ENCODE measurements at regions not wholly inside any gene's neighbourhood (a gene's known extent, or its start where the extent isn't known, plus 50 kb on each side); places are given as distances from the start of the nearest gene placed in this dataset.
"Not testable (repeated sequence)": the region's sequence is repeated elsewhere in the genome, so short reads cannot be mapped to it uniquely, and the experiment has no call there.

GRCh38 chr16:50448981-50449380 lies 80.2 kb upstream of the BRD7 start:
- no peak for DNase-seq

DNA sequence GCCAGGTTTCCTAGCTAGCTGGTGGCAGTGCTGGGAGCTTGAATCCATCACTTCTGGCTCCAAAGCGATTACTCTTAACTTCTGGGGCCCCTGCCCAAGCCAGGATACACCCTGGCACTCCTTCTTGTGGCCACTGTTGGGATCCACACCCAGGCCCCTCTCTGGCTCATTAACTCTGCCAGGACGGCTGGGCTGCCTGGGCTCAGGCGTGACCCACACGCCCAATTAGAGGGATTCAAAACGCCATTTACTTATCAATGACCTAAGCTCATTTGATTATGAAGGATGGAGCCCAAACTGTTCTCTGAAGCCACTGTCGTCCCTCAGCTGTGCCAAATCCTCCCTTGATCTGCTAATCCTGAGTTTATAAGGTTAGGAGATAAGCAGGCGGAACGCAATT lies 79.7 kb upstream of the BRD7 start:
- DNase-seq, result no peak

DNA sequence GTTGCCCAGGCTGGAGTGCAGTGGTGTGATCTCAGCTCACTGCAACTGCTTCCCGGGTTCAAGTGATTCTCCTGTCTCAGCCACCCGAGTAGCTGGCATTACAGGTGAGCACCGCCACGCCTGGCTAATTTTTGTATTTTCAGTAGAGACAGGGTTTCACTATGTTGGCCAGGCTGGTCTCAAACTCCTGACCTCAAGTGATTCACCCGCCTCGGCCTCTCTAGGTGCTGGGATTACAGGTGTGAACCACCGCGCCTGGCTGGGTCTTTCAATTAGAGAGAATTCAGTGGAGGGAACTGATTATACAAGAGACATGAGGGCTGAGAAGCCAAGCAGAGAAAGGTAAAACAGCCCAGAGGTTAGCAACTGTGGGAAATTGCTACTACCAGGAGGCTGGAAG lies 78.6 kb upstream of the BRD7 start:
- DNase-seq, result not testable (repeated sequence)

DNA sequence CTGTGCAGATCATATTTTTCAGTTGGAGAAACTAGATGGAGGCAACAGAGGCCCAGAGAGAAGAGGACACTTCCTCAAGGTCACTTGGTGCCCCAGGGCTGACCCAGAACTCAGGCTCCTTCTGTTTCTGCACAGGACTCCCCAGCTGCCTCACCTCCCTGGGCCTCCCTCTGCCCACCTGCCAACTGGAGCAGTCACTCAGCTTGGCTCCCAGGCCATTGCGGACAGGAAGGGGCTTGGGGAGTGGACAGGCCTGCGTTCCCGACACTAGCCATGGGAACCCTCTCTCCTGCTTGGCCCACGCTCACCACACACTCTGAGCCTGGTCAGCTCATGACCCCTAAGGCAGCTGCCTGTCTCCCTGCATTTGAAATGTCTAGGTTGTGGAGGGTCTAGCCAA lies 78.1 kb upstream of the BRD7 start:
- DNase-seq, result no peak

DNA sequence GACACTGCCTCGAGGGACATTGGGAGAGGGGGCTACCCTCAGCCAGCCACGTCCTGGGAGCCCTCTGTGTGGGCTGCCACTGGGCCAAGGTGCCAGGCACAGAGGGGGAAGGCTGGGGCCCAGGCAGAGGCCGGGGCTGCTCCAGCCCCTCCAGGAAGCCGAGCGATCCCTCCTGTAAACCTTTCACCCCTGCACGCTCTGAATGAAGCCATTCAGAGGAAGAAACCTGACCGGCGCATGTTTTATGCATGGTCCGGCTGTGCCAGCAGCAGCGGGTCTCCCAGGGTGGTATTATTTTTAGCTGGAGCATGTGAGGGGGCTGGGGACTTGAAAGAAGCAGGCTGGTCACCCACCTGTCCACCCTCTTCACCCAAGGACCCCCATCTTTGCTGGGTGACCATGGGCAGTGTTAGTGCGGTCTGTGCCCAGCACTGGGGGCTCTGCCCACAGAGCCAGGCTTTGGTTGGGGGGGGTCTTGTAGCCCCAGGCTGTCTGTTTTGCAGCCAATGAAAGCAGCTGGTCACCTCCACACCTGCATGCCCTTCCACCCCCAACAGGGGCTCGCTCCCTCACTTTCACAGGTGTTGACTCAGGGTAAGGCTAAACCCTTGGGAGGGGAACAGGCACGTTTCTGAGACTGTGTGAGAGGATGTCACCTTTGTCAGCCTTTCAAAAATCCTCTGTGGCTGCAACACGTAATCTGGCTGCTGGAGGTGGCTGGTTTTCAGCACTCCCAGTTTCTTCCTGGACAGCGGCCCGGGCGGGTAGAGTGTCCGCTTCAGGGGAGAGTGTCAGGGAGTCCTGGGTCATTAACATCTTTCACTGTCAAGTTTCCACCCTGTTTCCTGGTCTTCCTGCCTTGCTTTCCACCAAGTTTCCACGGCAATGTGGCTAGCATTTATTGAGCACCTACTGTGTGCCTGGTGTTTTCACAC lies 77.1 kb upstream of the BRD7 start:
- DNase-seq, result no peak

DNA sequence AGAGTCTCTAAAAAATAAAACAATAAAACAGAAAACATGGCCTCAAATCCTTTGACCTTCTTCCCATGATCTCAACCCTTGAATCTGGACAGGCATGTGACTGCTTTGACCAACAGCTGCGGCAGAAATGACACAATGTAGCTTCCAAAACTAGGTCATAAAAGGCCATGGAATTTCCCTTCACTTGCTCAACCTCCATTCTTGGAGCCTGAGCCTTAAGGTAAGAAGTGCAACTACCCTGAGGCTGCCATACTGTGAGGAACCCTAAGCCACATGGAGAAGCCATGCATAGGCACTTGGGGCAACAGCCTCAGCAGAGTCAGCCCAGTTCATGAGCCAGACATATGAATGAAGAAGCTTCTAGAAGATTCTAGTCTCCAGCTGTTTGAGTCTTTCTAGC lies 75.7 kb upstream of the BRD7 start:
- DNase-seq, result no peak

DNA sequence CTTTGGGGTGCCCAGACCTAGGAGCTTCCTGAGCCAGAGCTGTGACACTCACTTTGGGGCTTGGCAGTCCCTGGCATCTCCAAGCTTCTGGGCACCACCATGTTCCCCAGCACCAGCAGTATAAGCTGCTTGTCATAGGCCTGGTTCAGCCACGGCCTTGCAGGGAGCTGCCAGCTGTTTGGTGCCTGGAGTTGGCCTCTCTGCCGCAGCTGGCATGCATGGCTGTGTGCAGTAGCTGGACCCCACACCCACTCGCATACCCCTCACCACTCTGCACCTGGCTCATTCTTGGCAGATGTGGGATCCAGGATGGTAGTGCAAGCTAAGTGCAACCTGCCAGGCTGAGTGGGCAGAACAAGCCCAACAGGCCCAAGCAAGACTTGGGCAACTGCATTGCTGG lies 73.4 kb upstream of the BRD7 start:
- no peak for DNase-seq

DNA sequence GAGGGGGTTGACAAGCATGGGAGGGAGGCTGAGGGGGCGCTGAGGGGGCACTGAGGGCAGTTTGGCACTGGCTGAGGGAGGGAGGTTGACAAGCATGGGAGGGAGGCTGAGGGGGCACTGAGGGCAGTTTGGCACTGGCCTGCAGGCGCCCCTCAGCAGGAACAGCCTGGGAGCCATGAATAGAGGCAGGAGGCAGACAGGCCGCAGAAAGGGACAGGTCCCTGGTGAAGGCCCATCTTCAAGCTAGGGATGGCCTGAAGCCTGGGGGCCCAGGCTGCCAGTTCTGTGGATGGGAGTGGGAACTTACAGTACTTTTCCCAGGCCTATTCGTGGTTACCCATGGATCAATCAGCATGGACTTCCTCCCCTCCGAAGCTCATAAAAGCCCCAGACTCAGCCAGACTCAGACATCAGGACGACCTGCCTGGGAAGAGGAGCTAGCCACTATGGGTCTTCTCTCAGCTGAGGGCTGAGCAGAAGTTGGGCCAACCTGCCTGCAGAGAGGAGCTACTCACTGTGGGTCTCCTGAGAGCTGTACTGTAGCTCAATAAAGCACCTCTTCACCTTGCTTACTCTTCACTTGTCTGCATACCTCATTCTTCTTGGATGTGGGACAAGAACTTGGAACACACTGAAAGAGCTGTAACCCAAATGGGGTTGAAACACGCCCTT lies 72.8 kb upstream of the BRD7 start:
- DNase-seq, result no peak

- no peak for DNase-seq
These were observed 72.2 kb upstream of the BRD7 start for GRCh38 chr16:50440991-50441390.

- no peak for DNase-seq
These were observed 71.7 kb upstream of the BRD7 start for GRCh38 chr16:50440531-50440930.

DNA sequence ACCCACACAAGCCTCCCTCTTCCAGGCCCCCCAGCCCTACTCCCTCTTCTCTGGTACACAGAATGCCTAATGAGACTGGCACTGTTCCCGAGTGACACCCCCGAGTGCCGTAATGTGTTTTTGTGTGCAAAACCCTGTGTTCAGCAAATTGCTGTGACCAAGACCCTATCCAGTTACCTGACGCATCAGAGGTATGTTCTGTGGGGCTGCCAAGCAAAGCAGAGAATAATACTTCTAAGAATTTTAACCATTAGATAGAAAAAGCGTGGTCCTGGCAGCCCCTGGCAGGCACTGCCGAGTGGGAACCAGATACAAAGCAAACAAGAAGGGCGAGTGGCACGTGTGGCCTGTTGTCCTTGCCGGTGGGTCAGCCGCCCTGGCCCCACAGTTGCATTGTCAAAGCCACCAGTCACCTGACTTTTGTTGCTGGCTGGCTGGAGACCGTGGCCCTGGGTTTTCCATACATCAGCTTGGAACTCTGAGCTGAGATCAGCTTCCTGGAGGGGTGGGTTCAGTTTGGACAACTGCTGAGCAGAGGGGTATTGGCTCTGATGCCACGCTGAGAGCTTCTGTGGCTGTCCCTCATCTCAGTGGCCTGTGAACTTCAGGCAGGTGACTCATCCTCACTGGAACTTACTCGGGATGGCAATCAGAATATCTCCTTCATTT lies 69.1 kb upstream of the BRD7 start:
- DNase-seq, result no peak

DNA sequence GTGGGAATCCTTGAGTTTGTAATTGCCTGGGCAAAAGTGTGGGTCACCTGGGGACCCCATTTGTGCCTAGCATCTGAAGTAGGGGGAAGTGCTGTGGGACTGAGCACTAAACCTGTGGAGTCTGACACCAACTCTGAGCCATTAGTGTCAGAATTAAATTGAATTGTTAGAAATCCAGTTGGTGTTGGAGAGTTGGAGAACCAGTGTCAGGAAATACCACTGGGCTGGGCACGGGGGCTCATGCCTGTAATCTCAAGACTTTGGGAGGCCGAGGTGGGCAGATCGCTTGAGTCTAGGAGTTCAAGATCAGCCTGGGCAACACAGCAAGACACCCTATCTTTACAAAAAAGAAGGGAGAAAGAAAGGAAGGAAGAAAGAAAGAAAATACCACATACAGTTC lies 67.5 kb upstream of the BRD7 start:
- DNase-seq, result no peak

GRCh38 chr16:50434872-50435478 lies 66.2 kb upstream of the BRD7 start:
- no peak for DNase-seq

GRCh38 chr16:50430076-50430475 lies 61.3 kb upstream of the BRD7 start:
- DNase-seq, result no peak

- no peak for DNase-seq
These were observed 60.0 kb upstream of the BRD7 start for GRCh38 chr16:50428742-50429141.

- DNase-seq, result no peak
These were observed 59.3 kb upstream of the BRD7 start for GRCh38 chr16:50428116-50428515.

- no peak for DNase-seq
These were observed 58.3 kb upstream of the BRD7 start for GRCh38 chr16:50427107-50427506.

- DNase-seq, result no peak
These were observed 56.9 kb upstream of the BRD7 start for GRCh38 chr16:50425648-50426047.

- DNase-seq, result no peak
These were observed 56.3 kb upstream of the BRD7 start for GRCh38 chr16:50425044-50425443.

- no peak for DNase-seq
These were observed 54.1 kb upstream of the BRD7 start for GRCh38 chr16:50422926-50423325.

DNA sequence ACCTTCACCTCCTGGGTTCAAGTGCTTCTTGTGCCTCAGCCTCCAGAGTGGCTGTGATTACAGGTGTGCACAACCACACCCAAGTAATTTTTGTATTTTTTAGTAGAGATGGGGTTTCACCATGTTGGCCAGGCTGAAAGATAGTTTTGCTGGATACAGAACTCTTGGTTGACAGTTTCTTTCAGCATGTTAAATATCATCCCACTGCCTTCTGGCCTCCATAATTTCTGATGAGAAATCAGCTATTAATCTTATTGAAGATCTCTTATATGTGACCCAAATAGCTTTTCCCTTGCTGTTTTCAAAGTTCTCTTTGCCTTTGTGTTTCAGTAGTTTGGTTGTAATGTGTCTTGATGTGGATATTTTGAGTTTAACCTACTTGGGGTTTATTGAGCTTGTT lies 50.3 kb upstream of the BRD7 start:
- no peak for DNase-seq
